ENCODE measurements at regions not wholly inside any gene's neighbourhood (a gene's known extent, or its start where the extent isn't known, plus 50 kb on each side); places are given as distances from the start of the nearest gene placed in this dataset.
"Not testable (repeated sequence)": the region's sequence is repeated elsewhere in the genome, so short reads cannot be mapped to it uniquely, and the experiment has no call there.

GRCh38 chr19:29873801-29874575 lies 62.2 kb downstream of the CCNE1 start:
- no peak for DNase-seq

- no peak for DNase-seq
Observed at GRCh38 chr19:29875931-29876330, 64.1 kb downstream of the CCNE1 start.

GRCh38 chr19:29876414-29876813 lies 64.6 kb downstream of the CCNE1 start:
- DNase-seq: no peak

- not testable (repeated sequence) for DNase-seq
Observed at GRCh38 chr19:29876908-29877307, 65.1 kb downstream of the CCNE1 start.

GRCh38 chr19:29878973-29879654 lies 62.9 kb upstream of the URI1 start:
- peak; percentile 71 for DNase-seq

GRCh38 chr19:29879655-29879974 lies 62.4 kb upstream of the URI1 start:
- peak; percentile 65 for DNase-seq

- no peak for DNase-seq
Observed at GRCh38 chr19:29880498-29881081, 61.4 kb upstream of the URI1 start.

- no peak for DNase-seq
Observed at GRCh38 chr19:29881386-29881785, 60.7 kb upstream of the URI1 start.

GRCh38 chr19:29882719-29883105 lies 59.3 kb upstream of the URI1 start:
- peak; percentile 36 for DNase-seq

- DNase-seq: no peak
Observed at GRCh38 chr19:29884044-29884443, 58.0 kb upstream of the URI1 start.

GRCh38 chr19:29884466-29884865 lies 57.6 kb upstream of the URI1 start:
- DNase-seq: no peak

GRCh38 chr19:29886106-29886505 lies 55.9 kb upstream of the URI1 start:
- not testable (repeated sequence) for DNase-seq

- DNase-seq: no peak
Observed at GRCh38 chr19:29886586-29886985, 55.5 kb upstream of the URI1 start.

- DNase-seq: peak; percentile 7
Observed at GRCh38 chr19:29887442-29887855, 54.6 kb upstream of the URI1 start.

- DNase-seq: not testable (repeated sequence)
Observed at GRCh38 chr19:29888047-29888446, 54.0 kb upstream of the URI1 start.

GRCh38 chr19:29889702-29890101 lies 52.3 kb upstream of the URI1 start:
- DNase-seq: no peak

GRCh38 chr19:29890392-29890791 lies 51.6 kb upstream of the URI1 start:
- DNase-seq: no peak

Data from NCI-H69 (cell line).